HFF-Myc (cell line): ENCODE measurements at regions not wholly inside any gene's neighbourhood (a gene's known extent, or its start where the extent isn't known, plus 50 kb on each side); places are given as distances from the start of the nearest gene placed in this dataset.

Experiments
- DNase-seq: peaks from one replicate; pipeline ENCODE4 v3.0.0-alpha.2; 2011; ENCODE audit warnings: low read depth; ENCODE audit errors: extremely low read depth
- H3K4me3 ChIP-seq: replicated peaks from 2 replicates; pipeline ENCODE4 v1.5.1; 2011; ENCODE audit warnings: low read depth, mild to moderate bottlenecking, control low read depth, low read length
- CTCF ChIP-seq: IDR thresholded peaks from 2 replicates; pipeline ENCODE4 v1.5.1; 2012; ENCODE audit warnings: mild to moderate bottlenecking, low read depth, low read length, control low read depth; ENCODE audit errors: missing control alignments

GRCh38 chrX:40174001-40174853 lies 76.5 kb upstream of the BCOR start:
- peak overlapping the region; percentile 49 for H3K4me3 ChIP-seq
- DNase-seq: no peak
- no peak for TF ChIP-seq CTCF

GRCh38 chrX:40173143-40174000 lies 75.6 kb upstream of the BCOR start:
- no peak for TF ChIP-seq CTCF
- DNase-seq: no peak
- no peak overlapping the region for H3K4me3 ChIP-seq

GRCh38 chrX:40172401-40173142 lies 74.8 kb upstream of the BCOR start:
- TF ChIP-seq CTCF: no peak
- DNase-seq: no peak
- H3K4me3 ChIP-seq: peak overlapping the region; percentile 34

GRCh38 chrX:40171513-40172400 lies 74.0 kb upstream of the BCOR start:
- no peak for TF ChIP-seq CTCF
- peak overlapping the region; percentile 34 for H3K4me3 ChIP-seq
- DNase-seq: no peak

GRCh38 chrX:40170830-40171512 lies 73.2 kb upstream of the BCOR start:
- H3K4me3 ChIP-seq: peak overlapping the region; percentile 34; the same call in 1 of the 2 replicates
- DNase-seq: no peak
- TF ChIP-seq CTCF: no peak
